ENCODE measurements at regions not wholly inside any gene's neighbourhood (a gene's known extent, or its start where the extent isn't known, plus 50 kb on each side); places are given as distances from the start of the nearest gene placed in this dataset.

DNA sequence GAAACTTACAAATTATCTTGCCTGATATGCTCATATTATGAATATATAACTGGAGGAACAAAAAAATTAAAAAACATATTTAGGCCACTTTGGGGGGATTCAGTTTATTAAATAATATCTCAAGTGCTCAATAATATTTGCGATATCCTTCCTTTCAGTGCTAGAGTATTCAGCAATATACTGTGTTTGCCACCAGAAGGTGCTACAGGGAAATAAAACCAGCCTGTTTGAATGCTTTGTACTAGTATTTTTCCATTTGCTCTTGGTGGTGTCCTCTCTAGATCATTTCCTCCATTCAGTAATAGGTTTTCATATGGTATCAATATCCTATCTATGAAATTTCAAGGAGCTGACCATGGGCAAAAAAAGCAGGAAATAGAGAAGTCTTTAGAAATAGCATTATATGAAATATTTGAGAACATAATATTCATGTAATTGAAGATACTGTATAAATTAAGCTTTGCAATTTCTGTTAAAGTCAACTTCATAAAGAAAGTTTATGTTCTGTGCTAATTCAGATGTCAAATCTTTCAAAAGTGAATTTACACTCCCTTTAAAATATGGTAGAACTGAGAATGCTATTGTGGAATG is 106.2 kb upstream of the NAV3 start:
- TF ChIP-seq, protein P1, sequence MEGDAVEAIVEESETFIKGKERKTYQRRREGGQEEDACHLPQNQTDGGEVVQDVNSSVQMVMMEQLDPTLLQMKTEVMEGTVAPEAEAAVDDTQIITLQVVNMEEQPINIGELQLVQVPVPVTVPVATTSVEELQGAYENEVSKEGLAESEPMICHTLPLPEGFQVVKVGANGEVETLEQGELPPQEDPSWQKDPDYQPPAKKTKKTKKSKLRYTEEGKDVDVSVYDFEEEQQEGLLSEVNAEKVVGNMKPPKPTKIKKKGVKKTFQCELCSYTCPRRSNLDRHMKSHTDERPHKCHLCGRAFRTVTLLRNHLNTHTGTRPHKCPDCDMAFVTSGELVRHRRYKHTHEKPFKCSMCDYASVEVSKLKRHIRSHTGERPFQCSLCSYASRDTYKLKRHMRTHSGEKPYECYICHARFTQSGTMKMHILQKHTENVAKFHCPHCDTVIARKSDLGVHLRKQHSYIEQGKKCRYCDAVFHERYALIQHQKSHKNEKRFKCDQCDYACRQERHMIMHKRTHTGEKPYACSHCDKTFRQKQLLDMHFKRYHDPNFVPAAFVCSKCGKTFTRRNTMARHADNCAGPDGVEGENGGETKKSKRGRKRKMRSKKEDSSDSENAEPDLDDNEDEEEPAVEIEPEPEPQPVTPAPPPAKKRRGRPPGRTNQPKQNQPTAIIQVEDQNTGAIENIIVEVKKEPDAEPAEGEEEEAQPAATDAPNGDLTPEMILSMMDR (IDR thresholded peaks at IDR 0.05; ENCODE audit: insufficient read depth, low read depth, low read length) = peak; percentile 63
- DNase-seq (ENCODE audit: low read depth) = no peak
- CTCF ChIA-PET = interaction anchor here (0.5 to 1.9 kb wide), 2 partner anchors 202 to 924 kb away, joined by 3 to 42 read pairs; no protein-coding TSS in a partner anchor
- Histone ChIP-seq H3K4me3 (ENCODE audit: low read depth, low read length) (no peak overlapping the region), H3K36me3 (ENCODE audit: control insufficient read depth, insufficient read depth, low read length) (no peaks in the 10 kb centered on the region), H3K27me3 (ENCODE audit: control insufficient read depth, insufficient read depth, low read length) (no peaks in the 10 kb centered on the region)
- POLR2A ChIA-PET = no interaction called here

DNA sequence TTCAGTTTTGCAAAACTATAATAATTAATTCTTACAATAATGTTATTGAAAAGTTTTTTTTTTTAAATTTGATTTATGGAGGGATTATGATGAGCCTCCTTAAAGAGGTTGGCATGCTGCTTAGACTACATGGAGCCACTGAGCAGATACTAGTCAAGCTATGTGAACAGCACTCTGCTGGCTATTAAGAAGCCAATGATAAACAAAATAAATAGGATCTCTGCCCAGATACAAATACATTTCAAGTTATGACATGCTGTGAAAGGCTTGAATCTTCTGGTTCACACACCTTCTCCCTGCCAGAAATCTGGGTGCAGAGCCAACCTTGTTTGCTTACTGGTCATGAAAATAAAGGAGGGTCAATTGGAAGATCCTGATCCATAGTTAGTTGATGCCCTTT is 107.4 kb upstream of the NAV3 start:
- TF ChIP-seq, protein P1 (IDR thresholded peaks at IDR 0.05; ENCODE audit: insufficient read depth, low read depth, low read length) = no peak
- CTCF ChIA-PET = interaction anchor here (0.8 to 3.7 kb wide), 2 partner anchors 201 to 205 kb away, joined by 3 to 27 read pairs; no protein-coding TSS in a partner anchor

DNA sequence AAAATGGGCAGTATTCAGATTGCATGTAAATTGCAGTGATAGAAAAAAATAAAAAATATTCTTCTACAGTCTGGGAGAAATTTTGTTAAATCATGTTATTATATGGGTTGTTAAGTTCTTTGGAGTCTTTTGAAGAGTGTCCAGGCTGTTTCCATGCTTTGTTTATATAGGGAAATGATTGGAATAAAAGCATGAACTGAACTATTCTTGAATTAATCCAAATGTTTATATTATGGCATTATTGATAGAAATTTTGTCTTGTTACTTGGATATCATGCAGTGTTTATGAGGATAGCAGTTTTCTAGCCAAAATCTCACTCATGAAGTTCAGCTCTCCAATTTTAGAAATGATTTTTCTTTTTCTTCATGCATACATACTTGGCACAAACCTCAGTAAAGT is 108.2 kb upstream of the NAV3 start:
- POLR2A ChIA-PET = no interaction called here
- no peaks in the 10 kb centered on the region for H3K27me3 ChIP-seq (ENCODE audit: control insufficient read depth, insufficient read depth, low read length)
- H3K36me3 ChIP-seq (ENCODE audit: control insufficient read depth, insufficient read depth, low read length) = no peaks in the 10 kb centered on the region
- H3K4me3 ChIP-seq (ENCODE audit: low read depth, low read length) = no peak overlapping the region
- TF ChIP-seq, protein P1 (IDR thresholded peaks at IDR 0.05; ENCODE audit: insufficient read depth, low read depth, low read length) = no peak
- CTCF ChIA-PET = interaction anchor here (0.8 to 3.7 kb wide), 2 partner anchors 202 to 206 kb away, joined by 3 to 27 read pairs; no protein-coding TSS in a partner anchor
- no peak for DNase-seq (ENCODE audit: low read depth)

More for the DNA sequence above, 107.4 kb upstream of the NAV3 start:
- no peaks in the 10 kb centered on the region for H3K27me3 ChIP-seq (ENCODE audit: control insufficient read depth, insufficient read depth, low read length)
- no peaks in the 10 kb centered on the region for H3K36me3 ChIP-seq (ENCODE audit: control insufficient read depth, insufficient read depth, low read length)
- DNase-seq (ENCODE audit: low read depth) = no peak
- no peak overlapping the region for H3K4me3 ChIP-seq (ENCODE audit: low read depth, low read length)
- POLR2A ChIA-PET = no interaction called here

DNA sequence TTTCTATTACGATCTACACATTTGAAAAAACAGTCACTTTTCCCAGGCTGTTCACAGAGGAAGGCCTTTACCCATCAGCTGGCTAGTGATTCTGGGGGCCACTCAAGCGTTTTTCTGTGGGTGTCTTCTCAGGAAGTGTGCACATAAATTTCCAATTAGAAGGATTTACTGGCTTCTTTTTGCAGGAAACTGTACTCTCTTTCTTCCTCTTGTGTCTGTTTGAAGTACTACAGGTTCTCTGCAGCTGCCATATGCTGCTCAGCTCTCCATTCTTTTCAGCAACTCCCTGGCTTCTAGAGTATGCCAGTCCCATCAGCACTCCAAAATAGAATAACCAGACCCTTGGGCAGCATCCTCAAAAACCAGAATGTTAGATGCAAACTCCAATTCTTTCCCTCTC is 110.4 kb upstream of the NAV3 start:
- CTCF ChIA-PET = interaction anchor here (0.6 to 3.7 kb wide), 5 partner anchors 9 to 204 kb away, joined by 3 to 27 read pairs (median 3); no protein-coding TSS in a partner anchor
- Histone ChIP-seq H3K36me3 (ENCODE audit: control insufficient read depth, insufficient read depth, low read length) (no peaks in the 10 kb centered on the region), H3K4me3 (ENCODE audit: low read depth, low read length) (no peak overlapping the region), H3K27me3 (ENCODE audit: control insufficient read depth, insufficient read depth, low read length) (no peaks in the 10 kb centered on the region)
- TF ChIP-seq, protein P1 (IDR thresholded peaks at IDR 0.05; ENCODE audit: insufficient read depth, low read depth, low read length) = peak; percentile 25; the same call in 1 of the 2 replicates
- POLR2A ChIA-PET = no interaction called here
- no peak for DNase-seq (ENCODE audit: low read depth)

DNA sequence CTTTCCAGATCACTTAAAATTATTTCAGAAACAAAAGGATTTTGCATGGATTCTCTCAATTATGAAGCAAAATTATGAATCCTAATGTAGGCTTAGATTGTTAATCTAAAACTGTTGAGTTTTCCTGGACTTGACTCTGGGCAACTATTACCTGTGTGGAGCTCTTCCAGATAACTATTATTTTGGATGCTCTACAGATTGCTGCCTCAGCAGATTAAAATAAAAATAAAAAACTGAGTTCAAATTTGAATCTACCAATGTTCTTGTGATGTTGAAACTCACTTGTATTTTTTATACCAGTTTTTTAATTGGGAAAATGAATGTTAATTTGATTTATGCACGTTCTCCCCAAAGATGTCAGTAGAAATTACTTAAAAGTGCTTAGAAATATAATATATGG is 120.5 kb upstream of the NAV3 start:
- no peak overlapping the region for H3K4me3 ChIP-seq (ENCODE audit: low read depth, low read length)
- TF ChIP-seq, protein P1 (IDR thresholded peaks at IDR 0.05; ENCODE audit: insufficient read depth, low read depth, low read length) = no peak
- ChIA-PET POLR2A (no interaction called here), CTCF (interaction anchor here (0.8 to 1.7 kb wide), 3 partner anchors 10 to 215 kb away, joined by 3 to 5 read pairs (median 4); no protein-coding TSS in a partner anchor)
- no peaks in the 10 kb centered on the region for H3K27me3 ChIP-seq (ENCODE audit: control insufficient read depth, insufficient read depth, low read length)
- DNase-seq (ENCODE audit: low read depth) = no peak
- H3K36me3 ChIP-seq (ENCODE audit: control insufficient read depth, insufficient read depth, low read length) = no peaks in the 10 kb centered on the region
